GM19467 (cell line): ENCODE measurements at regions not wholly inside any gene's neighbourhood (a gene's known extent, or its start where the extent isn't known, plus 50 kb on each side); places are given as distances from the start of the nearest gene placed in this dataset.
"Not testable (repeated sequence)": the region's sequence is repeated elsewhere in the genome, so short reads cannot be mapped to it uniquely, and the experiment has no call there.

ENCODE experiments used
- ATAC-seq: cut with Tn5 transposase; IDR thresholded peaks from one replicate; pipeline ENCODE4 v1.9.1; 2021; ENCODE audit warnings: mild to moderate bottlenecking, moderate library complexity; ENCODE audit not compliant: unreplicated experiment

GRCh38 chr2:167607211-167607610 is 640.2 kb downstream of the STK39 start:
- no peak for ATAC-seq

DNA sequence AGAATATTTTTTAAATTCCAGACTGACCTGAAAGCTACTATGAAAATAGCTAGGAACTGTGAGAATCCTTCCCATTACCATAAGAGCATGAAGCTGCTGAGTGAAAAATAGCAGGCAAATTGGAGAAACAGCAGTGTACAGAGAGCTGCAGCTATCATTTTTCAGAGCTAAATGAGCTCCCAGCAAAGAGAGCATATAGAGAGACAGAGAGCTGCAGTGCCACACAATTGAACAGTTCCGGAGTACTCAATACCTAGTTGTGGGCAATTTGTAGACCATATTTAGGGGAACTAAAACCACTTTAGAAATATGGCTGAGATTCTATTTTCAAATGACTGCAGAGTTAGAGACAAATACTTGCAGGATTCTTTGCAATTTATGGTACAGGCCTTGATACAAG is 645.3 kb downstream of the STK39 start:
- ATAC-seq = no peak

DNA sequence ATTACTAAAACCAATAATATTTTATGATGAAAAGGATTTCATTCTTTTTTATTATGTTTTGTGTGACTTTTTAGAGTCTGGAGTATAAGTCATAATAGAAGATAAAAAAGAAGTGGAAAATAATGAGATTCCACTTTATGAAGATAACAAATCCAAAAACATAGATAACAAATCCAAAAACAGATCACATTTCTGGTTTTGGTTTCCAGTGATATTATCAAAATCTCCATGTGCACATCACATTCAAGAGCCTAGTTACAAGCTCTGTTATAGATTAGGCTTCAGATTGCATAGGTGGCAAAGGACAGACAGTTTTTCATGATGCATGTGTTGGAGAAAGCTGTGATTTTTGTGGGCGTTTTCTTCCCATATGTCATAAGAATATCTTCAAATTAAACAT is 648.2 kb downstream of the STK39 start:
- ATAC-seq = no peak

GRCh38 chr2:167595839-167596471 is 651.4 kb downstream of the STK39 start:
- ATAC-seq = peak; percentile 88

- ATAC-seq = no peak
Measured at GRCh38 chr2:167595021-167595420, 652.4 kb downstream of the STK39 start.

DNA sequence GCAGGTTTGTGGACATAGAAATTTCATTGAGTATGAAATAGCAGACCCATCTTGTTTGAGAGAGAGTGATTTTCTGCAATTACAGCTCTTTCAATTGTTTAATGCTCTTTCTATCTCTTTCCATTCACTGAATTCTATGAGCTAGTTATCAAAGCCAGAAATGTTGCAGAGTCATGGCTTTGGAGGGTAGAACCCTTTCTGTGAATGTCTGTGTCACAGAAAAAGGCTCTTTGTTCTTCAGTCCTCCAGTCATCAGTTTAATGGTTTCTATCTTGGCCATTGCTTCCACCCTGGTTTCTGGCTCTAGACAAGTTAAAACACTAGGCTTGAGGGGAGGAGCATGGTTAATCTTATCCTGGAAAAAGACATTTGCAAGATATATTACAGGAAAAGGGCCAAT is 655.0 kb downstream of the STK39 start:
- ATAC-seq = no peak

GRCh38 chr2:167582619-167583018 is 664.8 kb downstream of the STK39 start:
- ATAC-seq = no peak

- ATAC-seq = no peak
Measured at GRCh38 chr2:167581961-167582574, 665.3 kb downstream of the STK39 start.

GRCh38 chr2:167579826-167580225 is 667.6 kb downstream of the STK39 start:
- no peak for ATAC-seq

GRCh38 chr2:167575276-167575675 is 672.1 kb downstream of the STK39 start:
- no peak for ATAC-seq

DNA sequence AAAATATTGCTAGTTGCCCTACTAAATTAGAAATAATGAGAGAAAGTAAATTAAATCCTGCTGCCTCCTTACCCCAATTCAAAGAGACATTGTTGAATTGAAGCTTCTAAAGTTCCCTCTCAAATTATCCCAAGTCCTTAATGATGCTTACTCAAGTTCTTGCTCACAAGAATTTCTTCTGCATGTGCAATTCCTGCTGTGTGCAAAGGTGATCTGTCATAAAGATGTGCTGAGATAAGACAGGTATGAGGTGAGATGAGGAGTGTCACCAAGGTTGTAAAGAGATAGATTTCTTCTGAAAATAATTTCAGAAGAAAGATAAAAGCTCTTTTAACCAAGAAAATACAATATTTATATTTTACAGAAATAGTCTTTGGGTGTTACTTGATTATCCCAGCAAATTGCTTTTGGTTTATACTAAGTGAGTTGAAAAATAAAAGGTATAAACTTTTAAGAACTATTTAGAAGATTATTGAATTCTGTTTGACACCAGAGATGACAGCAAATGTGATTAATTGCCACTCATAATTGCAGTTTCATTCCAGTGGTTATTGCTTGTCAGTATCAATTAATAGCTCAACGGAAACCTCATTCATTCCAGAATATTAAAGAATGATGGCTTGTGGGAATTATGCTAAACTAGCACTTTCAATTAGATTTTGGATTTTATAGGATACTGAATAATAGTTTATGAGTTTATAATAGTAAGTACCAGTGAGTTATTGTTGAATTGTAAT is 674.3 kb downstream of the STK39 start:
- ATAC-seq = no peak

DNA sequence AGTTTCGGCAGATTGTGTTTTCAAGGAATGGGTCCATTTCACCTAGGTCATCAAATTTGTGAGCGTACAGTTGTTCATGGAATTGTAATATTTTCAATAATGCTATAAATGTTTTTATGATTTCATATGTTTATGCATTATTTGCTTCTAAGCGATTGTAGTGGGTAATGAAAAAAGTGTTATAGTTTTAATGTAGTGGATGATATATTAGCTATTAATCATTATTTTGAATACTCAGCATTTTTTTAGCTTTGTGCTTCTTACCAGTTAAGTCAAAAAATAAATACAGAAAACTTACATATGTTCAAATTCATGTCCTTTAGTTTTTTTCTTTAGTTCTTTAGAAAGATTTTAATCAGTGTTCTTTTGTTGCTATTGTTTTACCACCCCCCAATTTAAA is 677.0 kb downstream of the STK39 start:
- no peak for ATAC-seq

GRCh38 chr2:167563885-167564619 is 675.8 kb downstream of the XIRP2 start:
- not testable (repeated sequence) for ATAC-seq

DNA sequence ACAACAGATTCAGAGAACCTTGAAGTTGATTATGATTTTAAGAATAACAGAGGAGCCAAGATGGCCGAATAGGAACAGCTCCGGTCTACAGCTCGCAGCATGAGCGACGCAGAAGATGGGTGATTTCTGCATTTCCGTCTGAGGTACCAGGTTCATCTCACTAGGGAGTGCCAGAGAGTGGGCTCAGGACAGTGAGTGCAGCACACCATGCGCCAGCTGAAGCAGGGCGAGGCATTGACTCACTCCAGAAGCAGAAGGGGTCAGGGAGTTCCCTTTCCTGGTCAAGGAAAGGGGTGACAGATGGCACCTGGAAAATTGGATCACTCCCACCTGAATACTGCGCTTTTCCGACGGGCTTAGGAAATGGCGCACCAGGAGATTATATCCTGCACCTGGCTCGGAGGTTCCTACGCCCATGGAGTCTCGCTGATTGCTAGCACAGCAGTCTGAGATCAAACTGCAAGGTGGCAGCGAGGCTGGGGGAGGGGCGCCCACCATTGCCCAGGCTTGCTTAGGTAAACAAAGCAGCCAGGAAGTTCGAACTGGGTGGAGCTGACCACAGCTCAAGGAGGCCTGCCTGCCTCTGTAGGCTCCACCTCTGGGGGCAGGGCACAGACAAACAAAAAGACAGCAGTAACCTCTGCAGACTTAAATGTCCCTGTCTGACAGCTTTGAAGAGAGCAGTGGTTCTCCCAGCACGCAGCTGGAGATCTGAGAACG is 670.2 kb downstream of the XIRP2 start:
- ATAC-seq = not testable (repeated sequence)

GRCh38 chr2:167555098-167555720 is 666.9 kb downstream of the XIRP2 start:
- ATAC-seq = no peak

DNA sequence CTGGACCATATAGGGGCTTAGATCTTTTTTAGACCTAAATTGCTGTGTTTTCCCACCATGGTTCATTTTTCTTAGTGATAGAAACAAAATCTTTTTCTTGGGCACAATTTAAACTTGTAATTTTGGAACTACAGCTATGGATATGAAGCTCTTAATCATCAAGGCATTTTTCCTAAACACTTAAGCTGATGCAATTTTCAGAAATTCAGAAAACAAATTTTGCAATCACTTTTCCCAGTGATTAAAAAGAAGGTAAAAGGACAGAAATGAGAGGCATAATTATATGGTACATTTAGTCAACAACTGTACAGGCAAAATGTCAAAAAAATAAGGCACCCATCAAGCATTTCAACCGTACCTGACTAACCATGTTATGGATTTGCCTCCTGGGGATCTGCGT is 665.4 kb downstream of the XIRP2 start:
- ATAC-seq = no peak

- ATAC-seq = no peak
Measured at GRCh38 chr2:167551416-167551815, 663.1 kb downstream of the XIRP2 start.

DNA sequence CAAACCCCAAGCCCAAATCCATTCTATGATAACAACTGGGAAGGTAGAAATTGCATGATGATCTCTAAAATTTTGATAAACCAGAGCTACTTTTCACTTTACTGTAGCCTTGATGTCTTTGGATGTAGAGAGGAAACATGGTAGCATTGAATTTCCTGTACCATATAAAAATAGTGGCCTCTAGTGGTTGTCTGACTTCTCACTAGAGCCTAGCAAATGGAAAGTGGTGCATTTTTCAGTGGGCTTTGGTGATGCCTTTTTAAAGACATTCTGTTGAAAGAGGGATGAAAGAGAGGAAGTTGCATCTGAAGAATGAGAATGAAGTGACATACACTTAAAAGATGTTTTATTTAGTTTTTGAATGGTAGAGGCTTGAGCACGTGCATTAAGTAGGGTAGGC is 662.2 kb downstream of the XIRP2 start:
- no peak for ATAC-seq

DNA sequence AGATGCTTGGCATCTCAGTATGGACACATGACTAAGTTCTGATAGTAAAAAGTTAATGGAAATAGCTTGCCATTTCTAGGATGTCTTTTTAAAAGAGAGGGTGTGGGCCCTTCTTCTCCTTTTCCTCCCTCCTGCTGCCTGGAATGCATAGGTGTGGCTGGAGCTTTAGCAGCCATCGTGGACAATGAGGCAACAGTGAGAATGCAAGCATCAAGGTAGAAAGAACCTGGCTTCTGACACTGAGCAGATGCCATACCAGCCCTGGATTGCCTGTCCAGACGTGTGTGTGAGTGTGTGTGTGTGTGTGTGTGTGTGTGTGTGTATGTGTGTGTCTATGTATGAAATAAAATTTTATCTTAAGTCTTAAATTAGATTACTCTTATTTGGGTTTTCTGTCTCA is 660.1 kb downstream of the XIRP2 start:
- ATAC-seq = no peak

DNA sequence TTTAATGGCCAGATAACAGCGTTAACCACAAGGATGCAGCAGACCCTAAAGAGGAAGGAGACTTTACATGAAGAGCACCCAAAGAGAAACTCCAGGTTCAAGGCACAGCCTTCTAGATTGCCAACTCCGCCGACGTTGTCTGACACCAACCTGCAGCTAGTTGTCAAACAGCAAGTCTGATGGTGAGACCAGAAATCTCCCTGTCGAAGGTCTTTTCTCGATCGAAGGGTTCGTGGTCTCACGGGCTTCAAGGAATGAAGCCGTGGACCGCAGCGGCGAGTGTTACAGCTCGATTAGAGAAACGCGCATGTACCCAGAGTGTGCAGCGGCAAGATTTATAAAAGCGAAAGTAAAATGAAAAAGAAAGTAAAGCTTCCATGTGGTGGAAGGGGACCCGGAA is 656.3 kb downstream of the XIRP2 start:
- no peak for ATAC-seq
